HG03442 (cell line): ENCODE measurements at regions not wholly inside any gene's neighbourhood (a gene's known extent, or its start where the extent isn't known, plus 50 kb on each side); places are given as distances from the start of the nearest gene placed in this dataset.
"Not testable (repeated sequence)": the region's sequence is repeated elsewhere in the genome, so short reads cannot be mapped to it uniquely, and the experiment has no call there.

ENCODE experiments used
- ATAC-seq: cut with Tn5 transposase; IDR thresholded peaks from one replicate; pipeline ENCODE4 v1.9.1; 2021; ENCODE audit warnings: mild to moderate bottlenecking, moderate library complexity; ENCODE audit not compliant: unreplicated experiment

- no peak for ATAC-seq
Measured at GRCh38 chr2:160721089-160722040, 227.8 kb upstream of the RBMS1 start.

- ATAC-seq: no peak
Measured at GRCh38 chr2:160726046-160726445, 232.4 kb upstream of the RBMS1 start.

GRCh38 chr2:160730296-160730995 lies 236.8 kb upstream of the RBMS1 start:
- ATAC-seq: no peak

GRCh38 chr2:160731415-160731814 lies 237.8 kb upstream of the RBMS1 start:
- ATAC-seq: no peak

DNA sequence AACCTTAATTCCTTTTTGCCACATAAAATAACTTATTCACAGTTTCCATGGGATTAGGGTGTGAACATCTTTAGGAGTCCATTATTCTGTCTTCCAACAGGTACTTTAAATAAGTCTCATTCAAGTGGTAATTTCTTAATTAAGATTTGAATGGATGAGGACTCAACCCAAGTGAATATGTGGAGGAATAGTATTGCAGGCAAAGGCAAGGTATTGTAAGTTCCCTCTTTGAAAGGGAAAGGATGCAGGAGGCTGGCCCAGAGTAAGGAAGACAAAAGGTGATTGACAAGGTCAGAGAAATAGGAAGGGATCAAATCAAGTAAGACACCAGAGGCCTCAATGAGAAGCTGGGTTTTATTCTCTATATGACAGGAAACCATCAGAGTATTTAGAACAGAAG lies 238.2 kb upstream of the RBMS1 start:
- ATAC-seq: no peak

GRCh38 chr2:160735696-160736095 lies 242.1 kb upstream of the RBMS1 start:
- ATAC-seq: no peak

- ATAC-seq: no peak
Measured at GRCh38 chr2:160736148-160737028, 242.8 kb upstream of the RBMS1 start.

DNA sequence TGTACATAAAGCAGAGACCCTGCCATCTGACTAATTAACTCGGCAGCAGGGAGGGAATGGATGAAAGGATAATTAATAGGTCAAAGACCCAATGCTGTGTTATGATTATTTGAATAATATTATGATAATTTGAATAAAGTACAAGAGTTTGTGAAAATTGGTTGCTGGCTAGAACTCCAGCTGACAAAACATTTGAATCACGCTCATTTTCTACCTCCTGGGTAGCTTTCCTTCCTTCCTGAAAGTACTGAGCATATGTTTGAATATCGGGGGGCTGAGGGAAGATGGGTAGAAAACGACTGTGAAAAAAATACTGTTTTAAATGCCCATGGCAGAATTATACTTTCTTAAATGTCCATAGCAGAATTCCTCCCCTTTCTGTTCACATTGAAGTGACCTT lies 243.6 kb upstream of the RBMS1 start:
- ATAC-seq: no peak

- ATAC-seq: no peak
Measured at GRCh38 chr2:160741271-160741670, 247.7 kb upstream of the RBMS1 start.

GRCh38 chr2:160741815-160742214 lies 248.2 kb upstream of the RBMS1 start:
- no peak for ATAC-seq

GRCh38 chr2:160742667-160743066 lies 249.1 kb upstream of the RBMS1 start:
- ATAC-seq: no peak

DNA sequence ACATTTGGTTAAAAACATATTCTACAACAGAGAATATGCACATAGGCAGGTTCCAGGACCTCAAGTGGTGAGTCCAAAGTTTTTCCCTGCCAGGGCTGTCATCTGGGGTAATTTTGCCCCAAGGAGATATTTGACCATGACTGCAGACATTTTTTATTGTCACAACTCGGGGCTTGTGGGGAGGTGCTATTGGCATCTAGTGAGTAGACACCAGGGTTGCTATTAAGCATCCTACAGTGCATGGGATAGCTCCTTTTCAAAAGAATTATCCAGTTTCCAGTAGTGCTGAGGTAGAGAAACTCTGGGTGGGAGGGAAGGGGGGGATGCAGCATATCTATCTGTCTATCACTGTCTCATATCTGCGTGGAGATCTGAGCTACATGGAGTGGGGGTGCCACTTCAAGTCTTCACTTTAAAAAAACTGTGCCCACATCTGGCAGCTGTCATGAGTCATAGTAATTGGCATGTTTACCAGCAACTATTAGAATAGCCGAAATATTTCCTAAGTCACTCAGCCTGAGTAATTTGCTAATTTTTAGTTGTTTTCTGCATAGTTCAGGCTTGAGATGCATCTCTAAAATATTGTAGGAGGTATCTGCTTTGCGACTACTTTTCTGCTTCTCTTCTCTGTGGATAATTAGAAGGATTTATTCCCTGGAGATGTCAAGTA lies 254.0 kb upstream of the RBMS1 start:
- ATAC-seq: no peak

- no peak for ATAC-seq
Measured at GRCh38 chr2:160751021-160751420, 257.4 kb upstream of the RBMS1 start.

GRCh38 chr2:160752475-160753330 lies 259.1 kb upstream of the RBMS1 start:
- no peak for ATAC-seq

GRCh38 chr2:160753331-160753654 lies 259.7 kb upstream of the RBMS1 start:
- no peak for ATAC-seq

- no peak for ATAC-seq
Measured at GRCh38 chr2:160753960-160754359, 260.4 kb upstream of the RBMS1 start.

DNA sequence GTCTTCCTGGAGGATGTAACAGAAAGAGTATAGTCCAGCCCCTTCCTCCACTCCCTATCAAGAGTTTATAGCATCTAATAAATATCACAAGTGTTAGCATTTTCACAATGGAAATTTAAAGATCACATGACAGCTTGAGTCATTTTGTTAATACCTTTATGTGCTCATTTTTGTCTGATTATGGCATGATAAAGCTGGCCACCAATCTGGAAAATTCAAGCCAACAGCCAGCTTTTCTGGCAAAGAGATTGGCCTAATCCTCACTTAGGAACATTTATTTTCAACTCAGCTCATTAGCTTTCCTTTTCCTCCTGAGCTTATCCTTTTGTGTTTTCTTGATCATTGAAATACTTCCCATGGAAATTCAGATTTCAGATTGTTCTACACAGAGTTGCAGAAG lies 262.9 kb upstream of the RBMS1 start:
- no peak for ATAC-seq

GRCh38 chr2:160762493-160763128 lies 269.0 kb upstream of the RBMS1 start:
- not testable (repeated sequence) for ATAC-seq

DNA sequence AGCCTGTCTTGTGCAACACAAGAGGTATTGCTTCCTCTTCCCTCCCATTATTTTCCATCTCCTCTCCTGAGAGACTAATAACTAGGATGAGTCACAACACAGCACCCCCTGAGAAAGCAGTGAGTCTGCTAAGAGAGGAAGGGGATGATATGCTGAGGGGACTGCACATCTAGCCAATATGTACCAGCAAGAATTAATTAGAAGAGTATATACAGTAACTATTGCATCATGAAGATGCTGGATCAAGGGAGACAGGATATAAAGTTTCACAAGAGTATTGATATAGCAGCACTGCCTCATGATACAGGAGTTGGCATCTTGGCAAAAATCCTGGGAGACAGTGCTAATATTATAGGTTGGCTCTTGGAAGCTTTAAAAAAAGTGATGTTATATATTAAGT lies 289.9 kb upstream of the RBMS1 start:
- ATAC-seq: no peak
